ENCODE measurements at regions not wholly inside any gene's neighbourhood (a gene's known extent, or its start where the extent isn't known, plus 50 kb on each side); places are given as distances from the start of the nearest gene placed in this dataset.

GRCh38 chr18:27363872-27364271 is 178.8 kb upstream of the CHST9 start:
- DNase-seq (ENCODE audit: extremely low spot score) = no peak
- TF ChIP-seq, protein P1, sequence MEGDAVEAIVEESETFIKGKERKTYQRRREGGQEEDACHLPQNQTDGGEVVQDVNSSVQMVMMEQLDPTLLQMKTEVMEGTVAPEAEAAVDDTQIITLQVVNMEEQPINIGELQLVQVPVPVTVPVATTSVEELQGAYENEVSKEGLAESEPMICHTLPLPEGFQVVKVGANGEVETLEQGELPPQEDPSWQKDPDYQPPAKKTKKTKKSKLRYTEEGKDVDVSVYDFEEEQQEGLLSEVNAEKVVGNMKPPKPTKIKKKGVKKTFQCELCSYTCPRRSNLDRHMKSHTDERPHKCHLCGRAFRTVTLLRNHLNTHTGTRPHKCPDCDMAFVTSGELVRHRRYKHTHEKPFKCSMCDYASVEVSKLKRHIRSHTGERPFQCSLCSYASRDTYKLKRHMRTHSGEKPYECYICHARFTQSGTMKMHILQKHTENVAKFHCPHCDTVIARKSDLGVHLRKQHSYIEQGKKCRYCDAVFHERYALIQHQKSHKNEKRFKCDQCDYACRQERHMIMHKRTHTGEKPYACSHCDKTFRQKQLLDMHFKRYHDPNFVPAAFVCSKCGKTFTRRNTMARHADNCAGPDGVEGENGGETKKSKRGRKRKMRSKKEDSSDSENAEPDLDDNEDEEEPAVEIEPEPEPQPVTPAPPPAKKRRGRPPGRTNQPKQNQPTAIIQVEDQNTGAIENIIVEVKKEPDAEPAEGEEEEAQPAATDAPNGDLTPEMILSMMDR (IDR thresholded peaks at IDR 0.05; ENCODE audit: control extremely low read depth, extremely low read depth, low read depth, missing control alignments) = no peak
- CTCF ChIA-PET = interaction anchor here (1.0 kb wide), 1 partner anchor 9 kb away, joined by 3 read pairs; no protein-coding TSS in a partner anchor
- POLR2A ChIA-PET = no interaction called here

GRCh38 chr18:27361477-27361876 is 176.4 kb upstream of the CHST9 start:
- DNase-seq (ENCODE audit: extremely low spot score) = no peak
- TF ChIP-seq, protein P1 (IDR thresholded peaks at IDR 0.05; ENCODE audit: control extremely low read depth, extremely low read depth, low read depth, missing control alignments) = no peak
- ChIA-PET CTCF (no interaction called here), POLR2A (no interaction called here)

- CTCF ChIA-PET = no interaction called here
- POLR2A ChIA-PET = no interaction called here
- TF ChIP-seq, protein P1 (IDR thresholded peaks at IDR 0.05; ENCODE audit: control extremely low read depth, extremely low read depth, low read depth, missing control alignments) = no peak
- no peak for DNase-seq (ENCODE audit: extremely low spot score)
Measured at GRCh38 chr18:27355308-27355707, 170.2 kb upstream of the CHST9 start.

GRCh38 chr18:27353273-27353672 is 168.2 kb upstream of the CHST9 start:
- no peak for DNase-seq (ENCODE audit: extremely low spot score)
- TF ChIP-seq, protein P1 (IDR thresholded peaks at IDR 0.05; ENCODE audit: control extremely low read depth, extremely low read depth, low read depth, missing control alignments) = no peak
- ChIA-PET POLR2A (no interaction called here), CTCF (no interaction called here)

DNA sequence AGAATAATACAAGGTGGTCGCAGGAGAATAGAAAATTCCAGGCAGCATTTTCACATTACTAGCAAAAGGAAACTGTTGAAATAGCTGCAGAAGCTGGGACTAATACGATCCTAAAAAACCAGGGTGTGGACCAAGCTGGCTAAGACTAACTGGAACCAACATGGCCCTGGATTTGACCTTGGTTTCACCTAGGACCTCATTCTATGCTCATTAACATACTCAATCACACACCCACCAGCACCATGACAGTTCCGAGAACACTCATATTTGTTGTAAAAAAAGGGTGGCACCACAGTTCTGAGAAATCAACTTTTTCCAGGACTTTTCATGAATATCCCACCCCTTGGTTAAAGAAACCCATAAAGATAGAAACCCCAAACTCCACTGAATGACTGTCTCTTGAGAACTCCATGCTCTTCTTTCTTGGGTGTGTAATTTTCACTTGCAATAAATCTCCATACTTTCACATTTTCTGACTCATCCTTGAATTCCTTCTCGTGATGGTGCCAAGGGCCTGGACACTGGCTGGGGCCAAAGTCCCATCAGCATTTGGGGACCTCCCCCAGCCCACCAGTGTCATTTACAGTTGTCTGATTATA is 164.3 kb upstream of the CHST9 start:
- no peak for DNase-seq (ENCODE audit: extremely low spot score)
- TF ChIP-seq, protein P1 (IDR thresholded peaks at IDR 0.05; ENCODE audit: control extremely low read depth, extremely low read depth, low read depth, missing control alignments) = no peak
- ChIA-PET CTCF (no interaction called here), POLR2A (no interaction called here)

- TF ChIP-seq, protein P1 (IDR thresholded peaks at IDR 0.05; ENCODE audit: control extremely low read depth, extremely low read depth, low read depth, missing control alignments) = no peak
- CTCF ChIA-PET = no interaction called here
- POLR2A ChIA-PET = no interaction called here
- no peak for DNase-seq (ENCODE audit: extremely low spot score)
Measured at GRCh38 chr18:27331606-27332005, 146.5 kb upstream of the CHST9 start.

DNA sequence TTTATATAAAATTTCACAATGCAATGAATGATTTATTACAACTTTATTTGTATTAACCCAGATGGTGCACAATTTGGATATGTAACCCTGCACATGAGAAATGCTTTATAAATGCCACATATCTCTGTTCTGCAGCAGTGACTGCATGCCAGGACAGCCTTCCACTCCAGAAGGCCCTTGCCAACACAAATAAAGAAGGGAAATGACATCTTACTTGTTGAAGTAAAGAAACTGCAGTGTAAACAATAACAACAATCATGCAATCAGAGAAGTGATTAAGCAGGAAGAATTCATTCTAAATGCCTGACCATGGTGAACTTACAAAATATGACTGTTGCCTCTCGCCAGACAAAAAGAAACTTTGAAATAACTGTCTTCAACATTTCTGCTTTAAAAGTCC is 129.9 kb upstream of the CHST9 start:
- CTCF ChIA-PET = no interaction called here
- TF ChIP-seq, protein P1 (IDR thresholded peaks at IDR 0.05; ENCODE audit: control extremely low read depth, extremely low read depth, low read depth, missing control alignments) = no peak
- no peak for DNase-seq (ENCODE audit: extremely low spot score)
- POLR2A ChIA-PET = no interaction called here

Measured in GM10248 (cell line).